GM12878 (cell line): ENCODE measurements at regions not wholly inside any gene's neighbourhood (a gene's known extent, or its start where the extent isn't known, plus 50 kb on each side); places are given as distances from the start of the nearest gene placed in this dataset.

Experiments used
- CBFB ChIP-seq: IDR thresholded peaks from 2 replicates; pipeline ENCODE4 v1.6.1; 2016; ENCODE audit warnings: antibody characterized with exemption, low read depth
- CREM ChIP-seq: IDR thresholded peaks from 2 replicates; pipeline ENCODE4 v1.6.1; 2014; ENCODE audit warnings: antibody characterized with exemption, low read depth
- MXI1 ChIP-seq: fragments of 150-350 bp; IDR thresholded peaks from 2 replicates; pipeline ENCODE4 v1.6.1; 2011; ENCODE audit warnings: low read depth, mild to moderate bottlenecking, inconsistent platforms, low read length, improper control_type of control experiment
- POLR2AphosphoS5 ChIP-seq: IDR thresholded peaks from 2 replicates; pipeline ENCODE4 v1.6.1; 2011; ENCODE audit warnings: mild to moderate bottlenecking, low read length, inconsistent platforms
- RB1 ChIP-seq: fragments of 450-650 bp; formaldehyde crosslinking; IDR thresholded peaks from 2 replicates; pipeline ENCODE4 v1.6.1; 2017; ENCODE audit warnings: mild to moderate bottlenecking, borderline replicate concordance
- TBL1XR1 ChIP-seq: IDR thresholded peaks from 2 replicates; pipeline ENCODE4 v1.6.1; 2012; ENCODE audit warnings: low read depth, low read length, improper control_type of control experiment
- TF ChIP-seq, protein P1 (sequence below), 3 experiments: IDR thresholded peaks in 2 of 3; conservative IDR thresholded peaks in 1 of 3; 2 replicates each; pipeline ENCODE4 v1.5.1; 2011; ENCODE audit warnings: low read depth in 3 of 3, low read length in 3 of 3, mild to moderate bottlenecking in 3 of 3, control low read depth in 2 of 3, moderate library complexity in 2 of 3, inconsistent platforms in 1 of 3, mixed read lengths in 1 of 3; ENCODE audit not compliant: control insufficient read depth in 2 of 3, insufficient read depth in 1 of 3; ENCODE audit errors: extremely low read depth in 1 of 3
- TF ChIP-seq, protein P2 (sequence below): IDR thresholded peaks from 2 replicates; pipeline ENCODE4 v1.6.1; 2011; ENCODE audit warnings: borderline replicate concordance, low read depth, mild to moderate bottlenecking, moderate library complexity, mixed read lengths, low read length; ENCODE audit not compliant: insufficient read depth; ENCODE audit errors: extremely low read length
- TF ChIP-seq, protein P3 (sequence below): fragments of 450-650 bp; IDR thresholded peaks from 2 replicates; pipeline ENCODE4 v1.6.1; 2017; ENCODE audit warnings: antibody characterized with exemption, mild to moderate bottlenecking, moderate library complexity

DNA sequence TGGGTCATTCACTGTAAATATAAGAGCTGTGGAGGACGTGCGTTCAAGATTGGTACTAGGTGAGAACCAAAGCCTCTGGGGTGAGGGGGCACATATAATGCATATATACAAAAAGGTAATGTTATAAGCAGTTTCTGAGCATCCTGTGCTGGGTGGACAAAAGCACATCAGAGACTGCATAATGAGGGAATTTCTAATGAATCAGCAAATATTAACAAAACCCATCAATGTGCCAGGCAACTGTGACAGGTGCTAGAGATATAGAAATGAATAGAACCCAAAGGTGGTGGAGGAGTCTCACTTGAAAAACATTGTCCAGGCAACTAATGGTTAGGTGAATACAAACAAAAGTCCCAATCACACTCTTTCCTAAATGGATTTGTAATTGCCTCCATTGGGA is 74.7 kb downstream of the GPR65 start:
- TF ChIP-seq MXI1 (no peak), TBL1XR1 (no peak), POLR2AphosphoS5 (no peak), CBFB (no peak), RB1 (no peak), CREM (no peak)
- TF ChIP-seq, protein P1, sequence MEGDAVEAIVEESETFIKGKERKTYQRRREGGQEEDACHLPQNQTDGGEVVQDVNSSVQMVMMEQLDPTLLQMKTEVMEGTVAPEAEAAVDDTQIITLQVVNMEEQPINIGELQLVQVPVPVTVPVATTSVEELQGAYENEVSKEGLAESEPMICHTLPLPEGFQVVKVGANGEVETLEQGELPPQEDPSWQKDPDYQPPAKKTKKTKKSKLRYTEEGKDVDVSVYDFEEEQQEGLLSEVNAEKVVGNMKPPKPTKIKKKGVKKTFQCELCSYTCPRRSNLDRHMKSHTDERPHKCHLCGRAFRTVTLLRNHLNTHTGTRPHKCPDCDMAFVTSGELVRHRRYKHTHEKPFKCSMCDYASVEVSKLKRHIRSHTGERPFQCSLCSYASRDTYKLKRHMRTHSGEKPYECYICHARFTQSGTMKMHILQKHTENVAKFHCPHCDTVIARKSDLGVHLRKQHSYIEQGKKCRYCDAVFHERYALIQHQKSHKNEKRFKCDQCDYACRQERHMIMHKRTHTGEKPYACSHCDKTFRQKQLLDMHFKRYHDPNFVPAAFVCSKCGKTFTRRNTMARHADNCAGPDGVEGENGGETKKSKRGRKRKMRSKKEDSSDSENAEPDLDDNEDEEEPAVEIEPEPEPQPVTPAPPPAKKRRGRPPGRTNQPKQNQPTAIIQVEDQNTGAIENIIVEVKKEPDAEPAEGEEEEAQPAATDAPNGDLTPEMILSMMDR (IDR thresholded peaks at IDR 0.05 in 2 of 3, conservative IDR thresholded peaks at IDR 0.05 in 1 of 3; ENCODE audit: control insufficient read depth in 2 of 3, extremely low read depth in 1 of 3, insufficient read depth in 1 of 3, low read depth in 3 of 3, low read length in 3 of 3) = no peak
- TF ChIP-seq, protein P2, sequence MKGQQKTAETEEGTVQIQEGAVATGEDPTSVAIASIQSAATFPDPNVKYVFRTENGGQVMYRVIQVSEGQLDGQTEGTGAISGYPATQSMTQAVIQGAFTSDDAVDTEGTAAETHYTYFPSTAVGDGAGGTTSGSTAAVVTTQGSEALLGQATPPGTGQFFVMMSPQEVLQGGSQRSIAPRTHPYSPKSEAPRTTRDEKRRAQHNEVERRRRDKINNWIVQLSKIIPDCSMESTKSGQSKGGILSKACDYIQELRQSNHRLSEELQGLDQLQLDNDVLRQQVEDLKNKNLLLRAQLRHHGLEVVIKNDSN = no peak
- TF ChIP-seq, protein P3, sequence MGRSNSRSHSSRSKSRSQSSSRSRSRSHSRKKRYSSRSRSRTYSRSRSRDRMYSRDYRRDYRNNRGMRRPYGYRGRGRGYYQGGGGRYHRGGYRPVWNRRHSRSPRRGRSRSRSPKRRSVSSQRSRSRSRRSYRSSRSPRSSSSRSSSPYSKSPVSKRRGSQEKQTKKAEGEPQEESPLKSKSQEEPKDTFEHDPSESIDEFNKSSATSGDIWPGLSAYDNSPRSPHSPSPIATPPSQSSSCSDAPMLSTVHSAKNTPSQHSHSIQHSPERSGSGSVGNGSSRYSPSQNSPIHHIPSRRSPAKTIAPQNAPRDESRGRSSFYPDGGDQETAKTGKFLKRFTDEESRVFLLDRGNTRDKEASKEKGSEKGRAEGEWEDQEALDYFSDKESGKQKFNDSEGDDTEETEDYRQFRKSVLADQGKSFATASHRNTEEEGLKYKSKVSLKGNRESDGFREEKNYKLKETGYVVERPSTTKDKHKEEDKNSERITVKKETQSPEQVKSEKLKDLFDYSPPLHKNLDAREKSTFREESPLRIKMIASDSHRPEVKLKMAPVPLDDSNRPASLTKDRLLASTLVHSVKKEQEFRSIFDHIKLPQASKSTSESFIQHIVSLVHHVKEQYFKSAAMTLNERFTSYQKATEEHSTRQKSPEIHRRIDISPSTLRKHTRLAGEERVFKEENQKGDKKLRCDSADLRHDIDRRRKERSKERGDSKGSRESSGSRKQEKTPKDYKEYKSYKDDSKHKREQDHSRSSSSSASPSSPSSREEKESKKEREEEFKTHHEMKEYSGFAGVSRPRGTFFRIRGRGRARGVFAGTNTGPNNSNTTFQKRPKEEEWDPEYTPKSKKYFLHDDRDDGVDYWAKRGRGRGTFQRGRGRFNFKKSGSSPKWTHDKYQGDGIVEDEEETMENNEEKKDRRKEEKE = no peak
